H1 (cell line): ENCODE measurements at regions not wholly inside any gene's neighbourhood (a gene's known extent, or its start where the extent isn't known, plus 50 kb on each side); places are given as distances from the start of the nearest gene placed in this dataset.

Experiments
- CTCF ChIA-PET: fragments of 300-600 bp; sonication (Branson Sonifier 250); formaldehyde crosslinking; loops from one replicate; lab custom pipeline; 2021; ENCODE audit not compliant: partially characterized antibody; lab: Charles Lee
- POLR2A ChIA-PET: fragments of 300-600 bp; sonication (Branson Sonifier 250); formaldehyde crosslinking; loops from one replicate; lab custom pipeline; 2021; ENCODE audit warnings: inconsistent platforms; ENCODE audit not compliant: partially characterized antibody; lab: Charles Lee
- DNase-seq, 2 experiments: peaks; one replicate each; pipeline versions ENCODE4 v3.0.0 to v3.0.0-alpha.2; 2010 to 2022; ENCODE audit warnings: low spot score in 2 of 2, low read depth in 1 of 2, mixed read lengths in 1 of 2
- FAIRE-seq: peaks from 2 replicates; lab custom pipeline; 2011; peaks lifted over from hg19 to GRCh38; lab: Jason Lieb, UNC
- H2AFZ ChIP-seq: 2 replicates; pipeline ENCODE4 v1.8.1; 2012; ENCODE audit warnings: low read length, inconsistent platforms
- H2AK5ac ChIP-seq: 2 replicates; pipeline ENCODE4 v1.6.1; 2013; ENCODE audit warnings: low read depth, low read length
- H2BK120ac ChIP-seq: replicated peaks from 2 replicates; pipeline ENCODE3; 2013; ENCODE audit warnings: low read depth, low read length, inconsistent platforms
- H2BK12ac ChIP-seq: 2 replicates; pipeline ENCODE4 v1.6.1; 2013; ENCODE audit warnings: low read depth, low read length
- H2BK15ac ChIP-seq: 2 replicates; pipeline ENCODE4 v1.6.1; 2013; ENCODE audit warnings: low read length
- H2BK20ac ChIP-seq: 2 replicates; pipeline ENCODE4 v1.6.1; 2013; ENCODE audit warnings: low read length
- H2BK5ac ChIP-seq: 2 replicates; pipeline ENCODE4 v1.6.1; 2013; ENCODE audit warnings: low read depth, low read length
- H3K14ac ChIP-seq: 2 replicates; pipeline ENCODE4 v1.6.1; 2013; ENCODE audit warnings: inconsistent platforms; ENCODE audit not compliant: insufficient read length
- H3K18ac ChIP-seq: 2 replicates; pipeline ENCODE4 v1.6.1; 2013; ENCODE audit warnings: low read length; ENCODE audit errors: extremely low read depth
- H3K23ac ChIP-seq: 2 replicates; pipeline ENCODE4 v1.6.1; 2013; ENCODE audit warnings: inconsistent platforms; ENCODE audit not compliant: insufficient read length
- H3K23me2 ChIP-seq: 2 replicates; pipeline ENCODE4 v1.6.1; 2013; ENCODE audit warnings: low read depth, low read length
- H3K27ac ChIP-seq: 2 replicates; pipeline ENCODE4 v1.6.1; 2011; ENCODE audit warnings: low read depth, low read length, inconsistent platforms
- H3K27me3 ChIP-seq, 4 experiments: replicated peaks in 1 of 4; 1 replicate in 1 of 4; 2 replicates in 3 of 4; pipeline versions ENCODE4 v1.6.1 to v1.8.1; 2011 to 2013; ENCODE audit warnings: low read length in 3 of 4, mild to moderate bottlenecking in 3 of 4, inconsistent platforms in 2 of 4, mixed read lengths in 2 of 4, moderate library complexity in 1 of 4; ENCODE audit not compliant: control insufficient read depth in 3 of 4, insufficient read depth in 3 of 4; ENCODE audit errors: extremely low read depth in 1 of 4
- H3K36me3 ChIP-seq, 4 experiments: 2 replicates each; pipeline versions ENCODE4 v1.6.1 to v1.8.1; 2011 to 2013; ENCODE audit warnings: mild to moderate bottlenecking in 4 of 4, low read length in 3 of 4, moderate library complexity in 2 of 4, control low read depth in 1 of 4, inconsistent platforms in 1 of 4; ENCODE audit not compliant: insufficient read depth in 4 of 4, control insufficient read depth in 2 of 4
- H3K4ac ChIP-seq: replicated peaks from 2 replicates; pipeline ENCODE3; 2013; ENCODE audit warnings: low read length, low read depth, mixed read lengths, inconsistent platforms; ENCODE audit not compliant: insufficient read length
- H3K4me1 ChIP-seq, 4 experiments: replicated peaks in 1 of 4; 1 replicate in 1 of 4; 2 replicates in 3 of 4; pipeline versions ENCODE4 v1.6.1 to v1.8.1; 2011 to 2013; ENCODE audit warnings: low read length in 3 of 4, inconsistent platforms in 2 of 4, mixed read lengths in 1 of 4; ENCODE audit not compliant: insufficient read depth in 4 of 4, control insufficient read depth in 3 of 4
- H3K4me2 ChIP-seq, 2 experiments: 2 replicates each; pipeline versions ENCODE4 v1.6.1 to v1.8.1; 2011 to 2013; ENCODE audit warnings: low read depth in 2 of 2, low read length in 2 of 2, control low read depth in 1 of 2, inconsistent platforms in 1 of 2, mild to moderate bottlenecking in 1 of 2; ENCODE audit not compliant: insufficient read depth in 1 of 2
- H3K4me3 ChIP-seq, 4 experiments: fragments of 200-600, 300-600 bp in 1 of 4; sonication (generic), shearing (Covaris generic), sonication (Bioruptor Twin) in 1 of 4; 2 replicates each; pipeline versions ENCODE4 v1.5.1 to v1.8.1; 2011 to 2016; ENCODE audit warnings: low read length in 4 of 4, low read depth in 3 of 4, control low read depth in 2 of 4, inconsistent platforms in 2 of 4, mild to moderate bottlenecking in 2 of 4, mixed read lengths in 1 of 4, moderate library complexity in 1 of 4; ENCODE audit not compliant: insufficient read depth in 2 of 4; ENCODE audit errors: extremely low read depth in 1 of 4
- H3K56ac ChIP-seq: replicated peaks from 2 replicates; pipeline ENCODE3; 2013; ENCODE audit warnings: low read depth, mild to moderate bottlenecking, mixed read lengths, low read length, inconsistent platforms; ENCODE audit not compliant: insufficient read length
- H3K79me1 ChIP-seq: 2 replicates; pipeline ENCODE4 v1.6.1; 2013; ENCODE audit warnings: low read depth, low read length, control low read depth
- H3K79me2 ChIP-seq, 2 experiments: 2 replicates each; pipeline versions ENCODE4 v1.6.1 to v1.8.1; 2012 to 2013; ENCODE audit warnings: low read length in 2 of 2, mild to moderate bottlenecking in 2 of 2, inconsistent platforms in 1 of 2; ENCODE audit not compliant: insufficient read depth in 2 of 2, control insufficient read depth in 1 of 2
- H3K9ac ChIP-seq, 4 experiments: replicated peaks in 1 of 4; 1 replicate in 1 of 4; 2 replicates in 3 of 4; pipeline versions ENCODE4 v1.6.1 to v1.8.1; 2011 to 2013; ENCODE audit warnings: low read depth in 3 of 4, low read length in 3 of 4, control low read depth in 2 of 4, mild to moderate bottlenecking in 2 of 4, moderate library complexity in 2 of 4, inconsistent platforms in 1 of 4; ENCODE audit errors: extremely low read depth in 1 of 4
- H3K9me3 ChIP-seq, 2 experiments: 2 replicates each; pipeline versions ENCODE4 v1.6.1 to v1.8.1; 2012 to 2013; ENCODE audit warnings: mild to moderate bottlenecking in 2 of 2, moderate library complexity in 2 of 2, control low read depth in 1 of 2, inconsistent platforms in 1 of 2, low read depth in 1 of 2, low read length in 1 of 2, mixed read lengths in 1 of 2; ENCODE audit not compliant: insufficient read depth in 2 of 2
- H4K20me1 ChIP-seq, 2 experiments: replicated peaks in 1 of 2; 2 replicates each; pipeline versions ENCODE3 to v1.8.1; 2011 to 2013; ENCODE audit warnings: inconsistent platforms in 2 of 2, low read length in 2 of 2, mild to moderate bottlenecking in 1 of 2; ENCODE audit not compliant: insufficient read depth in 2 of 2, control insufficient read depth in 1 of 2
- H4K5ac ChIP-seq: 2 replicates; pipeline ENCODE4 v1.6.1; 2013; ENCODE audit warnings: low read length, low read depth, mixed read lengths, inconsistent platforms; ENCODE audit not compliant: insufficient read length
- H4K8ac ChIP-seq: 2 replicates; pipeline ENCODE4 v1.8.0; 2013; ENCODE audit warnings: mild to moderate bottlenecking, moderate library complexity, low read length, inconsistent platforms; ENCODE audit not compliant: insufficient read depth; ENCODE audit errors: extremely low read depth
- H4K91ac ChIP-seq: replicated peaks from 2 replicates; pipeline ENCODE3; 2013; ENCODE audit warnings: low read length, mixed read lengths, inconsistent platforms; ENCODE audit not compliant: insufficient read length
- ASH2L ChIP-seq: fragments of 200-600, 300-600 bp; sonication (generic); IDR thresholded peaks from one replicate; pipeline ENCODE4 v1.7.1; 2017; ENCODE audit warnings: low read length
- BACH1 ChIP-seq: IDR thresholded peaks from 2 replicates; pipeline ENCODE4 v1.6.1; 2012; ENCODE audit warnings: low read length, improper control_type of control experiment
- BCL11A ChIP-seq, 2 experiments: IDR thresholded peaks; one replicate each; pipeline ENCODE4 v1.6.1; 2011; ENCODE audit warnings: low read depth in 2 of 2, low read length in 2 of 2, mild to moderate bottlenecking in 2 of 2
- BRCA1 ChIP-seq: IDR thresholded peaks from 2 replicates; pipeline ENCODE4 v1.6.1; 2012; ENCODE audit warnings: low read depth, low read length, improper control_type of control experiment
- CHD1 ChIP-seq: IDR thresholded peaks from 2 replicates; pipeline ENCODE4 v1.6.1; 2012; ENCODE audit warnings: low read depth, low read length, improper control_type of control experiment
- CHD2 ChIP-seq: IDR thresholded peaks from 2 replicates; pipeline ENCODE4 v1.6.1; 2012; ENCODE audit warnings: low read length, improper control_type of control experiment
- CREB1 ChIP-seq: IDR thresholded peaks from 2 replicates; pipeline ENCODE4 v1.6.1; 2012; ENCODE audit warnings: inconsistent platforms
- EGR1 ChIP-seq: IDR thresholded peaks from 2 replicates; pipeline ENCODE4 v1.6.1; 2011; ENCODE audit warnings: low read depth, low read length, borderline replicate concordance
- EP300 ChIP-seq, 2 experiments: IDR thresholded peaks; 1 replicate in 1 of 2; 2 replicates in 1 of 2; pipeline ENCODE4 v1.6.1; 2011 to 2012; ENCODE audit warnings: low read depth in 2 of 2, low read length in 2 of 2, mild to moderate bottlenecking in 2 of 2, borderline replicate concordance in 1 of 2, inconsistent platforms in 1 of 2, moderate library complexity in 1 of 2
- JUN ChIP-seq: IDR thresholded peaks from 2 replicates; pipeline ENCODE4 v1.6.1; 2011; ENCODE audit warnings: low read depth, mild to moderate bottlenecking, improper control_type of control experiment, low read length
- NANOG ChIP-seq: IDR thresholded peaks from 2 replicates; pipeline ENCODE4 v1.6.1; 2011; ENCODE audit warnings: low read length, low read depth, mild to moderate bottlenecking, inconsistent platforms; ENCODE audit not compliant: insufficient read depth, poor library complexity, severe bottlenecking
- SIX5 ChIP-seq: IDR thresholded peaks from 2 replicates; pipeline ENCODE4 v1.6.1; 2011; ENCODE audit warnings: mild to moderate bottlenecking, low read depth, low read length
- SP2 ChIP-seq: IDR thresholded peaks from 2 replicates; pipeline ENCODE4 v1.6.1; 2012; ENCODE audit warnings: mild to moderate bottlenecking, low read length, inconsistent platforms
- SUZ12 ChIP-seq: fragments of 200-600 bp; sonication (generic); IDR thresholded peaks from 2 replicates; pipeline ENCODE4 v1.6.1; 2012; ENCODE audit warnings: mild to moderate bottlenecking, inconsistent platforms, low read length, moderate library complexity, mixed read lengths
- TBP ChIP-seq: IDR thresholded peaks from 2 replicates; pipeline ENCODE4 v1.6.1; 2011; ENCODE audit warnings: low read depth, low read length, improper control_type of control experiment
- YY1 ChIP-seq: IDR thresholded peaks from 2 replicates; pipeline ENCODE4 v1.6.1; 2011; ENCODE audit warnings: low read depth, mild to moderate bottlenecking, low read length
- WGBS, 2 experiments: shearing (Covaris generic) in 1 of 2; methylation state at CpG; one replicate each; pipeline versions ENCODE4 v1.1.6 to v1.1.7; 2013 to 2015; ENCODE audit warnings: low lambda C conversion rate in 2 of 2, mixed read lengths in 2 of 2, inconsistent platforms in 1 of 2, low coverage in 1 of 2, missing lambda C conversion rate in 1 of 2; ENCODE audit not compliant: insufficient replicate concordance in 2 of 2, insufficient coverage in 1 of 2, insufficient read length in 1 of 2; ENCODE audit errors: extremely low coverage in 1 of 2, missing lambda C conversion rate in 1 of 2; 5-methylcytosine and 5-hydroxymethylcytosine counted together

DNA sequence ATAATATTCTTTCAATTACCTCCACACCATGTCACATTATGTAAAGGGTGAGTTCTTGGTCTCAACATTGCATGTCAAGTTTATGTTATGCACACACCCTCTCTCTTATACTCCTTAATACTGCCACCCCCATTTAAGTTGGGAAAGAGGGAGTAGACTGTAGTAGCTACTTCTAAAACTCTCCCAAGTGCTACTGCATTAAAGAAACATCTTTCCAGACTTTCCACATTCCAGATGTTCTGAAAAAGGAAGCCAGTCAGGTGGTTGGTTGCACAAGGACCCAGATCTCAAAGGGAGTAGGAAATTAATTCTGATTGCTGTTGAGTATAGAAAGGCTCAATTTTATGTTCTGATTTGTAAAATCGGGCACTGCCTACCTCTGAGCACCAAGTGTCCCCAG, 419.5 kb downstream of the CD83 start:
- Histone ChIP-seq H3K79me2 (no peaks in the 10 kb centered on the region), H3K18ac (no peak overlapping the region), H3K23ac (no peak overlapping the region), H2BK120ac (no peak overlapping the region), H2AFZ (no peak overlapping the region), H4K20me1 (no peaks in the 10 kb centered on the region), H2BK15ac (no peak overlapping the region), H3K14ac (no peak overlapping the region), H3K27me3 (no peaks in the 10 kb centered on the region; a peak in 1 of 7 replicates), H2AK5ac (no peak overlapping the region), H3K56ac (no peak overlapping the region), H3K23me2 (no peaks in the 10 kb centered on the region), H2BK5ac (no peak overlapping the region), H4K91ac (no peak overlapping the region), H4K5ac (no peak overlapping the region), H3K4ac (no peak overlapping the region), H3K4me1 (peaks cover 0 to 7% (median 3%) of the 10 kb centered on the region in 4 experiments; a peak in 5 of 7 replicates), H3K79me1 (no peaks in the 10 kb centered on the region), H2BK12ac (no peak overlapping the region), H3K4me2 (no peak overlapping the region), H3K9me3 (no peaks in the 10 kb centered on the region), H3K9ac (no peak overlapping the region), H3K27ac (no peak overlapping the region), H2BK20ac (no peak overlapping the region), H3K4me3 (no peak overlapping the region), H4K8ac (no peak overlapping the region), H3K36me3 (no peaks in the 10 kb centered on the region)
- ChIA-PET POLR2A (interaction anchor here (0.6 kb wide), 1 partner anchor 63 kb away, joined by 4 read pairs; no protein-coding TSS in a partner anchor), CTCF (interaction anchor here (0.6 to 0.9 kb wide), 2 partner anchors 8 to 517 kb away, joined by 3 read pairs; no protein-coding TSS in a partner anchor)
- WGBS, 2 experiments, result 81% methylated on average over 1 of the region's 1 CpG; no CpG with 5 or more reads in 1 of the 2 experiments
- FAIRE-seq (no peak), DNase-seq (no peak)
- TF ChIP-seq EP300 (IDR thresholded peaks at IDR 0.05; ENCODE audit: borderline replicate concordance in 1 of 2, low read depth in 2 of 2, low read length in 2 of 2), result no peak
- TF ChIP-seq BRCA1, result no peak
- TF ChIP-seq SP2, result no peak
- no peak for TF ChIP-seq CHD1
- no peak for TF ChIP-seq JUN
- TF ChIP-seq CHD2, result no peak
- no peak for TF ChIP-seq BACH1
- no peak for TF ChIP-seq SUZ12
- no peak for TF ChIP-seq TBP
- TF ChIP-seq EGR1, result no peak
- TF ChIP-seq CREB1, result no peak
- no peak for TF ChIP-seq BCL11A (IDR thresholded peaks at IDR 0.05; ENCODE audit: low read depth in 2 of 2, low read length in 2 of 2)
- no peak for TF ChIP-seq NANOG
- TF ChIP-seq YY1, result no peak
- no peak for TF ChIP-seq ASH2L
- TF ChIP-seq SIX5, result no peak
